ENCODE measurements at regions not wholly inside any gene's neighbourhood (a gene's known extent, or its start where the extent isn't known, plus 50 kb on each side); places are given as distances from the start of the nearest gene placed in this dataset.

GRCh38 chr3:162224746-162225145, 728.1 kb downstream of the OTOL1 start:
- Mint-ChIP-seq H3K9me3 (peaks cover 0 to 3% (median 3%) of the 10 kb centered on the region in 3 donors), H3K27me3 (no peaks in the 10 kb centered on the region), H3K4me1 (no peaks in the 10 kb centered on the region), H3K27ac (no peak overlapping the region), H3K4me3 (no peak overlapping the region), H3K36me3 (no peaks in the 10 kb centered on the region)

- Mint-ChIP-seq H3K9me3 (no peaks in the 10 kb centered on the region), H3K27ac (no peak overlapping the region), H3K4me3 (no peak overlapping the region), H3K27me3 (no peaks in the 10 kb centered on the region), H3K4me1 (no peaks in the 10 kb centered on the region), H3K36me3 (no peaks in the 10 kb centered on the region)
These were observed 740.3 kb downstream of the OTOL1 start for GRCh38 chr3:162236949-162237348.

GRCh38 chr3:162250782-162251181, 754.2 kb downstream of the OTOL1 start:
- H3K27ac Mint-ChIP-seq = no peak overlapping the region
- H3K9me3 Mint-ChIP-seq = peaks cover 0 to 9% (median 1%) of the 10 kb centered on the region in 3 donors
- no peak overlapping the region for H3K4me3 Mint-ChIP-seq
- no peaks in the 10 kb centered on the region for H3K4me1 Mint-ChIP-seq
- no peaks in the 10 kb centered on the region for H3K36me3 Mint-ChIP-seq
- no peaks in the 10 kb centered on the region for H3K27me3 Mint-ChIP-seq

- Mint-ChIP-seq H3K27ac (no peak overlapping the region), H3K4me3 (no peak overlapping the region), H3K4me1 (no peaks in the 10 kb centered on the region), H3K27me3 (no peaks in the 10 kb centered on the region), H3K36me3 (no peaks in the 10 kb centered on the region), H3K9me3 (peaks cover 0 to 8% (median 2%) of the 10 kb centered on the region in 3 donors)
These were observed 765.5 kb downstream of the OTOL1 start for GRCh38 chr3:162262129-162262528.

DNA sequence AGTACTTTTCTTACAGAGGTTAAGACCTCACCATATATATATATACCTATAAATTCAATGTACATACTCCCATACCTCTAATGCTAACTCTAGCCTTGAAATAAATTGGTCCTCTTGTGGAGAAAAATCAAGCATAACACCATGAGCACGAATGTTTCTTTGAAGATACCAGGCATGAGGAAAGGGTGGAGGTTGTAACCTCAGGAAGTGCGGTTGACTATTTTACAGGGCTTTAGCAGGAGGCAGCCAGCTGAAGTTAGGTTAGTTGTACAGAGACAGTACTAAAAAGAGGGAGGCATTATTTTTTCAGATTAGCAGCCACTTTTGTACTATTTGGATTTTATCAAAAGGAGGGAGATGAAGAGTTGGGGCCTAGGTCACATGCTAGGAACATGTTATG, 767.0 kb downstream of the OTOL1 start:
- Mint-ChIP-seq H3K36me3 (no peaks in the 10 kb centered on the region), H3K27me3 (no peaks in the 10 kb centered on the region), H3K4me1 (no peaks in the 10 kb centered on the region), H3K4me3 (no peak overlapping the region), H3K27ac (no peak overlapping the region), H3K9me3 (peaks cover 0 to 6% (median 2%) of the 10 kb centered on the region in 3 donors)

DNA sequence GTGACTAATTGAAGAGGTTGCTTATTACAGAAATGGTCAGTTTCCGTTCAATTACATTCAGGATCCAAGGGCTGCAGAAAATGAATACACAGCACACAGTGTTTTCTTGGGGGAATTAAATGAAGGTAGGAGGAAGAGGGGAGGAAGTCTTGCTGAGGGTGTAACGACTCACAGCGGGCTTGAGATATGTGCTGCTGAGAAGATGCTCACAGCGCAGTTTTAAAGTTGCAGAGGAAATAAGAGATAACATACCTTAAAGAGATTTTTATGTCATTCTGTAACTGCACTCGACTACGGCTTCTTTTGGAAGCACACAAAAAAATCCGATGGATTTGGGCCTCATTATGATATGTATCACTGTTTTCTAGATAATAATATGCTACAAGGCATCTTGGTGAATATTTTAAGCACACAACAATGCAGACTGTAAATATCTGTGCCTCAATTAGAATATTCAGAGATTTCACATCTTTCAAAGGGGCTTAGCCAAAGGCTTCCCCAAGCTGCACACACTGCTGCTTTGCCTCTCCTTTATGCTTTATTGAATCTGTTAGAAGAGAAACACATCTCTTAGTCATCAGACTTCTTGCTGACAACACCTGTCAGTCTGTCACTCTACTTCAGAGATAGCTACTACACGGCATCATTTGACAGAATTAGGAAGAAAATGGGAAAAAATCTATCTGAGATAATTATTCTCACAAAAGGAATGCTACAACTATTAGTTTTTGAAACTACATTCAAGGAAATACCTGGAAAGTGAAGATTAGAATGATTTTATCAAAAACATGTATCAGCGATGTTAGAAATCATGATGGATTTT, 773.2 kb downstream of the OTOL1 start:
- Mint-ChIP-seq H3K4me3 (no peak overlapping the region), H3K27me3 (no peaks in the 10 kb centered on the region), H3K9me3 (peaks cover 0 to 3% (median 1%) of the 10 kb centered on the region in 3 donors), H3K36me3 (no peaks in the 10 kb centered on the region), H3K4me1 (no peaks in the 10 kb centered on the region), H3K27ac (peak overlapping the region in 1 of 3 donors; percentile 54)

DNA sequence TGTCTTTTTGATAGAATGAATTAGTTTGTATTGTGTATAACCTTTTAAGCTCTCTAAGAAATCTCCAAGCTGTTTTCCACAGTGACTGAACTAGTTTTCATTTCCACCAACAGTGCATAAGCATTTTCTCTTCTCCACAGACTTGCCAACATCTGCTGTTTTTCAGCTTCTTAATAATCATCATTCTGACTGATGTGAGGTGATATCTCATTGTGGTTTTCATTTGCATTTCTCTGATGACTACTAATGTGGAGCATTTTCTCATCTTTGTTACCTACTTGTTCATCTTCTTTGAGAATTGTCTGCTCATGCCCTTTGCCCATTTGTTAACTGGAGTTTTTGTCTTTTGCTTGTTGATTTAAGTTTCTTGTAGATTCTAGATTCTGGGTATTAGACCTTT, 777.5 kb downstream of the OTOL1 start:
- no peak overlapping the region for H3K4me3 Mint-ChIP-seq
- peaks cover 0 to 5% (median 1%) of the 10 kb centered on the region in 3 donors for H3K9me3 Mint-ChIP-seq
- no peaks in the 10 kb centered on the region for H3K4me1 Mint-ChIP-seq
- no peaks in the 10 kb centered on the region for H3K27me3 Mint-ChIP-seq
- no peaks in the 10 kb centered on the region for H3K36me3 Mint-ChIP-seq
- peak overlapping the region in 1 of 3 donors; percentile 51 for H3K27ac Mint-ChIP-seq

DNA sequence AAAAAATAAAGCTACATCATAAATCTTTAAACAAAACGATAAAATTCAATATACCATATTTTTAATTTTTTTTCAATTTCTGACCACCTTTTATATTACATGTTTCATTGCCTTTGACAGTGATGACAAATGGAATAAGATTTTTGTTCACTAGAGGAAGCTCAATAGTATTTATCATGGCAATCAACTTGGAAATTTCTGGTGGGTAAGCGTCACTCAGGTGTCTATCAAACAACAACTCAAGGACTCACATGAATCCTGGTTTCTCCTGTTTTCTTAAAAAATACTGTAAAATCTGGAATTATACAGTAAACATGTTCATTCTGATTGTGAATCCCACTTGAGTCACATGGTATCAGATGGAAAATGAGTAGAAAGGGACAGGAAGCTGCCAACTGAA, 782.2 kb downstream of the OTOL1 start:
- Mint-ChIP-seq H3K27me3 (no peaks in the 10 kb centered on the region), H3K4me3 (no peak overlapping the region), H3K4me1 (no peaks in the 10 kb centered on the region), H3K36me3 (no peaks in the 10 kb centered on the region), H3K27ac (no peak overlapping the region), H3K9me3 (peaks cover 0 to 4% (median 3%) of the 10 kb centered on the region in 3 donors)

DNA sequence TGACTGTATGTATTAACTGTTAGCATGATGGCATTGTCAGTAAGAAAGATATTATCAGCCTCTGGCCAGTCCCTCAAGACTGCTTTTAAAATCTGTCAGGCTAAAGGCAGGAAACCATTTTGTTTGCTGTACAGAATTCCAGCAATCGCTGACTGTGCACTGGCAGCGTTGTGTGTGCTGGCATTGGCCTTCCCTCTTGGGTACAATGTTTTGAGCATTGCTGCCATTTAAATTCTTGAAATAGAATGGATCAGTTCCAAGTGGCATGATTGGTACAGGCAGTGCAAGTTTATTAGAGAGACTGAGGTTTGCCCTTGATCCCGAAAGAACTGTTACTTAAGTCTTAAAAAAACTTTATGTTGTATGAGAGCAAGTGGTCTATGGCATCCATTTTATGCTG, 788.7 kb downstream of the OTOL1 start:
- Mint-ChIP-seq H3K36me3 (no peaks in the 10 kb centered on the region), H3K27me3 (no peaks in the 10 kb centered on the region), H3K9me3 (peaks cover 0 to 3% (median 2%) of the 10 kb centered on the region in 3 donors), H3K4me1 (no peaks in the 10 kb centered on the region), H3K27ac (no peak overlapping the region), H3K4me3 (no peak overlapping the region)

DNA sequence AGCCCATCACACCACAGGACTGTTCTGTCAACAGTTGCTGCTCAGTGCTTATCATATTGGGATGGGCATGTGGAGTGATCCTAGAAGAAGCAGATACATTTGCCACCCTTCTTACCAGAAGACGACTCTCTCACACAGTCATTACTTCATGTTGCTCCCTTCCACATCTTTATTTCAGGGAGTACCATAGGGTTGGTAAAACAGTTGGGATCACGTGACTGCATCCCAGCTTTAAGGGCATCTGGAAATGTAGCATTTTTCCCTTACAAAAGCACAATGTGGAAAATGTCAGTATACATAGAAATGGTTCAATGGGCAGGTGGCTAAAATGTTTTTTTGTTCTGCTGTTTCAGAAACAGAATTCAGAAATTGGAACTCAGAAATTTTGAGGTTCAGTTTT, 791.0 kb downstream of the OTOL1 start:
- Mint-ChIP-seq H3K9me3 (peaks cover 0 to 13% (median 6%) of the 10 kb centered on the region in 3 donors), H3K27me3 (no peaks in the 10 kb centered on the region), H3K27ac (no peak overlapping the region)

DNA sequence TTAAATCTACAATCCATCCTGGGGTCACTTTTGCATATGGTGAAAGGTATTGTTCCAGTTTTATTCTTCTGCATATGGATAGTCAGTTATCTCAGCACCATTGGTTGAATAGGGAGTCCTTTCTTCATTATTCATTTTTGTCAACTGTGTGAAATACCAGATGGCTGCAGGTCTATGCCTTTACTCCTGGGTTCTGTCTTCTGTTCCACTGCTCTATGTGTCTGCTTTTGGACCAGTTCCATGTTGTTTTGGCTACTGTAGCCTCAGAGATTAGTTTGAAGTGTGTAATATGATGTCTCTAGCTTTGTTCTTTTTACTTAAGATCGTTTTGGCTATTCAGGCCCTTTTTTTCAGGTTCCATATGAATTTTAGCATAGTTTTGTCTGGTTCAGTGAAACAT, 795.8 kb downstream of the OTOL1 start:
- Mint-ChIP-seq H3K9me3 (peaks cover 0 to 14% (median 4%) of the 10 kb centered on the region in 3 donors), H3K4me3 (no peak overlapping the region), H3K4me1 (no peaks in the 10 kb centered on the region), H3K27me3 (no peaks in the 10 kb centered on the region), H3K36me3 (no peaks in the 10 kb centered on the region), H3K27ac (no peak overlapping the region)

More for the DNA sequence above, 791.0 kb downstream of the OTOL1 start:
- H3K36me3 Mint-ChIP-seq = no peaks in the 10 kb centered on the region
- no peak overlapping the region for H3K4me3 Mint-ChIP-seq
- H3K4me1 Mint-ChIP-seq = no peaks in the 10 kb centered on the region

DNA sequence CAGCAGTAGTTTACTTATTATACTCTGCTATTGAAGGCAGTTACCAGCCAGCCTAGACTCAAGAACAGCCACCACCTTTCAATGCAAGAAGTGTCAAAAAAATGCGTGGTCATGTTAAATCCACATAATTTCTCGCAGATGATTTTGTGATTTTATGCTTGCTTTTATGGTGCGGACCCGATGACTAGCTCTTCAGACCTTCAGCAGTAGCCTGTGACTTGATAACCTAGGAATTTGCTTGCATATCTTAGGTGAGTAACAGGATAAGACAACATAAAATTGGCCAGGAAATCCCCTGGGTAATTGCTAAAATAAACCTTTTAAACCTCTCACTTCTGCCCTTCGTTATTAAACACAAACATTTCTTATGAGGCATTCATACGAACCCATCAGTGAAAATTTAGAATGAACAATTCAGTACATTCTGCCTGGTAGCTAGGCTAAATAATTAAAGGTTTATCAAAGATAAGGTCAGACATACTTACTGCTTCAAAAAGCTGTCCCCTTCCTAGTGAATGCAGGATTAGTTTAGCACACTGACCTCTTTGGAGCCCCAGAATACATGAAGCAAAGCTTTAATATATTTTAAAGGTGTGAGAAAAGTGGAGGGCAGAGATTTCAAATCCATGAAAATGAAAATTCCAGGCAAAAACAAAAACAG, 798.8 kb downstream of the OTOL1 start:
- H3K9me3 Mint-ChIP-seq = peaks cover 0 to 17% (median 4%) of the 10 kb centered on the region in 3 donors
- H3K4me3 Mint-ChIP-seq = no peak overlapping the region
- no peaks in the 10 kb centered on the region for H3K27me3 Mint-ChIP-seq
- H3K4me1 Mint-ChIP-seq = no peaks in the 10 kb centered on the region
- H3K36me3 Mint-ChIP-seq = no peaks in the 10 kb centered on the region
- H3K27ac Mint-ChIP-seq = no peak overlapping the region

DNA sequence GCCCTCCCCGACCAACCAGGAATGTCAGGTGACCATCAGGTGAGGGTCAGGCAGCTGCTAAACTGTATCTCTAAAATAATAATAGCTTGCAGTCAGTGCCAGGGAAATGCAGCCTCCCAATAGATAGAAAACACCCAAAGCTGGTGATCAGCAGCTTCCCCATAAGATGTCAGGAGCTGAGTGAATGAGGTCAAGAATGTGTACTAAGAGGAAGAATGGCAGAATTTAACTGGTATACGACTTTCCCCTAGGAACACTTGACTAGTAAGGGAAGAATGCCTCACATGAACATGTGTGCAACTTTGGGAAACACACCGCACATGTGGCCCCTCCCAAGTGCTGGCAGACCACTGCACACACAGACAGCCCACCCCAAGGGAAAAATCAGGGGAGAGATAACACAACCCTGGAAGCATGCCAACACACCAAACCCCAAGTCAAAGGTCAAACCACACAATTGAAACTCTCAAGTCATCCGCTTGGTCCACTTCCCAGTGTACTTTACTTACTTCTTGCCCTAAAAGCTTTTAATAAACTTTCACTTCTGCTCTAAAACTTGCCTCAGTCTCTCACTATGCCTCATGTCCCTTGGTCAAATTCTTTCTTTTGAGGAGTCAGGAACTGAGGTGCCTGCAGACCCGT, 806.5 kb downstream of the OTOL1 start:
- Mint-ChIP-seq H3K27me3 (no peaks in the 10 kb centered on the region), H3K27ac (no peak overlapping the region), H3K9me3 (peaks cover 0 to 10% (median 0%) of the 10 kb centered on the region in 3 donors), H3K36me3 (no peaks in the 10 kb centered on the region), H3K4me3 (no peak overlapping the region), H3K4me1 (no peaks in the 10 kb centered on the region)

GRCh38 chr3:162317046-162317445, 820.4 kb downstream of the OTOL1 start:
- Mint-ChIP-seq H3K27me3 (no peaks in the 10 kb centered on the region), H3K4me3 (no peak overlapping the region), H3K36me3 (no peaks in the 10 kb centered on the region), H3K9me3 (peaks cover 2 to 22% (median 5%) of the 10 kb centered on the region in 3 donors), H3K4me1 (no peaks in the 10 kb centered on the region), H3K27ac (no peak overlapping the region)

GRCh38 chr3:162328649-162329048, 832.0 kb downstream of the OTOL1 start:
- no peaks in the 10 kb centered on the region for H3K4me1 Mint-ChIP-seq
- no peak overlapping the region for H3K27ac Mint-ChIP-seq
- H3K36me3 Mint-ChIP-seq = peaks cover 2% of the 10 kb centered on the region
- no peaks in the 10 kb centered on the region for H3K27me3 Mint-ChIP-seq
- H3K9me3 Mint-ChIP-seq = peaks cover 2 to 15% (median 5%) of the 10 kb centered on the region in 3 donors
- no peak overlapping the region for H3K4me3 Mint-ChIP-seq
